A204.1 (cell line): ENCODE measurements at regions not wholly inside any gene's neighbourhood (a gene's known extent, or its start where the extent isn't known, plus 50 kb on each side); places are given as distances from the start of the nearest gene placed in this dataset.

Experiments
- FAIRE-seq: peaks from 2 replicates; lab custom pipeline; 2012; peaks lifted over from hg19 to GRCh38; lab: Jason Lieb, UNC

- no peak for FAIRE-seq
These were observed 329.0 kb downstream of the IGSF11 start for GRCh38 chr3:118705487-118706219.

DNA sequence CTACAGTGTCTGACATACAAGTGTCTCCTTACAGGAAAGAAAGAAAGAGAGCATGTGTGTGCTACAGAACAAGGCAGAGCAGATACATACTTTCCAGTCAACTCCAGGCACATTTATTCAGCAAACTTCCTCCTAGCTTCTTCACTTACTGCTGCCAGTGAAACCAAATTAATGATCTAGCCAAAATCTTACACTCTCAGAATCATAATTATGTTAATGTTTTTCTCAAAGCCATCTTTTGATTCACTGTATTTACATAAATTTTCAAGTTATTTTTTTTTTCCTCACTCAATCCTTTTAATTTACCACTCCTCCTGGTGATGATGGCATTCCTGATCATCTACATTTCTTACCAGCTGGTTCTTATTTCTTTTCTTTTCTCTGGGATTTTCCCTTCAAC lies 326.7 kb downstream of the IGSF11 start:
- FAIRE-seq, result no peak

DNA sequence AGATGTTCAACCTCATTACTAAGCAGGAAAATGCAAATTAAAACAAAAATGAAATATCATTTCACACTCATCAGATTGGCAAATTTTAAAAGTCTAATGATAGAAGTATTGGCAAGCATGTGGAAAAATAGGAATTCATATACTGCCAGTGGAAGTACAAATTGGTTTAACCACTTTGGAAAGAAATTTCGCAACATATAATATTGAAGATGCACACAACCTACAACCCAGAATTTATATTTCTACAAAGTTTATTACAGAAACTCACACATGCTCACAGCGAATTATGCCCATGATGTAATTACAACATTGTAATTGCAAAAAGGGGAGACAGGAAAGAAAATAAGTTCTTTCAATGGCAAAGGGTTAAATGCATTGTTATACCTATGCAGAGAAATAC lies 324.1 kb downstream of the IGSF11 start:
- FAIRE-seq, result no peak

DNA sequence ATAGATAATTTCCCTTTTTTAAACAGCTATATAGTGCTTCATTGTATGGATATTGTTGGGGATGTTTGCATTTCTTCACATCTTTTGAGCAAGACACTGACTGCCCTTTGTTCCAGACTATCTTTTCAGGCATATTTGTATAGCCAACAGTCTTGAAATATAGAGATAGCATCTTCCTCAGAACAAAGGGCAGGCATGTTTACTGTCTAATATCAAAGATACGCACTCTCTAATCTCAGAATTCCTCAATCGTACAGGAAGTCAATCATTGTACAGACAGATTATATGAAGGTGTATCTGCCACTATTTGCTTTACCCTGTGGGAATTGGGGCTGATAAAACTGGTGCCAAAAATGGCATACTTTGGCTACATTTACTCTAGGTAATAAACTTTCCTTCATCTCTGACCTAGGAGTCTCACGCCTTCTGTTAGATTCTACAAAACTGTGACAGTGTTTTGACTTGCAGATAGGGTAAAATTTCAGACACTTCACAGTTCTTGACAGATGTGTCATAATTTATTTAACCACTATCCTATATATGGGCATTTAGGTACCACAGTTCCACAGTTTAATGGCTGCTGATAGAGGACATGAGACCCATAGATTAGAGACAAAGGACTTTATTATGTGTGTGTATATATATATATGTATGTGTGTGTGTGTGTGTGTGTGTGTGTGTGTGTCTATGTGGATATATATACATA lies 321.0 kb downstream of the IGSF11 start:
- no peak for FAIRE-seq

DNA sequence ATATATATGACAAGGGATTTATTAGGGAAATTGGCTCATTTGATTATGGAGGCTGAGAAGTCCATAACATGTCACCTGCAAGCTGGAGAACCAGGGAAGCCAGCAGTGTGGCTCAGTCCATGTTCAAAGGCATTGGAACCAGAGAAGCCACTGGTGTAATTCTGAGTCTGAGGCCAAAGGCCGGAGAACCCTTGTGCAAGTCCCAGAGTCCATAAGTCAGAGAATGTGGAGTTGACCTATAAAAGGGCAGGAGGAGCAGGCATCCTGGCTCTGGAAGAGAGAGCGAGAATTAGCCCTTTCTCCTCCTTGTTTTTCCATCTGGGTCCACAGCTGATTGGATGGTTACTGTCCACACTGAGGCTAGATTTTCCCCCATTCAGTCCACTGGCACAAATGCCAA lies 319.8 kb downstream of the IGSF11 start:
- no peak for FAIRE-seq

- no peak for FAIRE-seq
These were observed 305.1 kb downstream of the IGSF11 start for GRCh38 chr3:118729546-118729945.

- no peak for FAIRE-seq
These were observed 300.0 kb downstream of the IGSF11 start for GRCh38 chr3:118734664-118735063.

- no peak for FAIRE-seq
These were observed 298.5 kb downstream of the IGSF11 start for GRCh38 chr3:118736107-118736506.

- FAIRE-seq, result no peak
These were observed 293.8 kb downstream of the IGSF11 start for GRCh38 chr3:118740722-118741290.

DNA sequence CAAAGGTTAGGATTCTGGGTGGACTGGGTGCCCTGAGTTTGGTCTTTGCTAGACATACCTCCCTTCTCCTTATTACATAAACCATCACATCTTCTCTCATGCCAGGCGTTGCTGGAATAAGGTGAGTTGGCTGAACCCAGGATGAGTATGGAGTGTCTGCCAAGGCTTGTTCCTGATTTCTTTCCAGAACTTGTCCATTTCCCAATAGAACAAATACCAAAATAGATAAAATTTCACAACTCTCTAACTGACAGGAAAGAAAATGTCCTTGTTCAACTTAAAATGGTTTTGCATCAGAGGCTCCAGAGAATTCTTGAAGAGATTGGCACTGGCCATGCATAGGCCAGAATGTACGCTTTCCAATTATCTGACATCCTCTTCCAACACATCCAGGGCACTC lies 291.9 kb downstream of the IGSF11 start:
- no peak for FAIRE-seq

- FAIRE-seq, result no peak
These were observed 290.5 kb downstream of the IGSF11 start for GRCh38 chr3:118744186-118744585.

GRCh38 chr3:118754406-118755252 lies 280.0 kb downstream of the IGSF11 start:
- FAIRE-seq, result no peak

- FAIRE-seq, result no peak
These were observed 279.3 kb downstream of the IGSF11 start for GRCh38 chr3:118755253-118755801.

GRCh38 chr3:118760585-118761290 lies 273.9 kb downstream of the IGSF11 start:
- no peak for FAIRE-seq

DNA sequence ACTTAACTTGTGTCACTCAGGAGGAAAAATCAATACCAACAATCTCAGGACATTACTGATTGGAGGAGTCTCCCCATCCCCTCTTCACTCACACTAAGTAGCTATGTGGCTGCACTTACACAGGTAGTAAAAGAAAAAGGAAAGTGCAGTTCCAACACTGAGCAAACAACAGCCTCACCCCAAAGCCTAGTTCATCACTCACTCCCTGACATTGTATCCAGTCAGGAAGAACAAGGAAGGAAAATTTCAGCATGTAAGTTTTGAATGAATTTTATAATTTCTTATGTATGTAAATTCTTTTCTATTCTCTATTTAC lies 273.4 kb downstream of the IGSF11 start:
- FAIRE-seq, result no peak

DNA sequence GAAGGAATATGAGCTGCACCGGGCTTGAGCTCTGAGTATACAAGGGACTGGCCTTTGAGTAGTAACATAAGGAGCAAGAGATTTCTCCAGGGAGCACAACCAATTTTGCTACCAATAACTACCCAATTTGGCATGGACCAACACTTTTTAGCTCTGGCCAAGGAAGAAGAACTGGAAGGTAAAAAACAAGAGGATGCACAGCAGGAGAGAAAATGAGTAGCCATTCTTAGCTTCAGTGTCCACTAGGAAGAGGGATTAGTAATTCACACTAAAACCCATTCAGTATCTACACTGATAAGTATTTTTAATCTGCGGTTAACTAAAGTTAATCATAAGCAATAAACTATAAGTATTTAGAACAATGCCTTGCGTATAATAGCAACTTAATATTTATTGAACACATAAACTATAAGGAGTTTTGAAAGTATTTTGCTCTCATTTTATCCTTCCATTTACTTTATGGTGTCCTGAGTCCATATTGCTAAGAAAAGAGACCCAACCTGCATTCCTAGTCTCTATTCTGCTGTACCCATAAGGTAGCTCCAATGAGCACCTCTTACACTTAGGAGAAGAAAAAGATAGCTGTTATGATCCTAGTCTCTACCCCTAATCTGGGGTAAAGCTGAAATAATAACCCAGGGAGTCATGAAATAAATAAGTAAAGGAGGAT lies 268.9 kb downstream of the IGSF11 start:
- no peak for FAIRE-seq

- no peak for FAIRE-seq
These were observed 268.4 kb downstream of the IGSF11 start for GRCh38 chr3:118766306-118766669.

DNA sequence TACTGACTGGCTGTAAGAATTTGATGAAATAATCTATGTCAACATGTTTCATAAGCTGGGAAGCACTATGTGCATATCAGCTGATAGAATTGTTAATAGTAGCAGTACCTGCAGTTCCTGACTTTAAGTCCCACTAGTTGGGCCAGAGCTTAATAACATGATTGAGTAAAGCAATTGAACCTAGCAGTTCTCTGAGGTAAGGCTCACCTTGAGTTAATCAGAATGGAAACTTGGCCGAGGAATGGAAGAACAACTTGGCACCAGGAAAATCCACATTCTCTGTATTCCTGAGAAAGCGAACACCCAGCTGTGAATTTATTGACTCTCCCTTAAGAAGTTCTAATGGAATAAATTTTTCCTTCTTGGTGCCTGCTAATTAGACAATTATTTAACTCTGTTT lies 262.6 kb downstream of the IGSF11 start:
- FAIRE-seq, result no peak

DNA sequence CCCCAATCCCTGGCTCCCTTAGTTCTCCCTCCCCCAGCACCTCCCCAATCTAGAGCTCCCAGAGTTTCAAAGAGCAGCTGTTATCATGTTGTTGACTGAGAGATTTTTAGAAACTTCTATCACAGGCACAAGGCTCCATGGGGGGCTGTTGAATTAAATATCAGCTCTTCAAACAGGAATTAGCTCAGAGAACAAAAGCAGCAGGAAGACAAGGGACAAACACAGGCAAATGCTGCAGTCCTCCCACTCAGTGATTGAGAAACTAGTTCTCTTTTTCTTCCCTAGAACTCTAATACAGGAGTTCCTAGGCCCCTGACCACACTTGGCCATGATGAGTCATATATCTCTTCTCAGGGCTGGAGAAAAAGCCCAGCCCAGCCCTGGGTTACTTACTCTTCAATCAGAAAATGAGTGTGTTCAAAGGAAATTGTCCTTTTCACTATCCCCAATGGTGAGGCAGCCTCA lies 262.1 kb downstream of the IGSF11 start:
- no peak for FAIRE-seq

- FAIRE-seq, result no peak
These were observed 259.6 kb downstream of the IGSF11 start for GRCh38 chr3:118775021-118775420.

- no peak for FAIRE-seq
These were observed 256.4 kb downstream of the IGSF11 start for GRCh38 chr3:118778201-118778600.
